C4-2B (cell line): ENCODE measurements at regions not wholly inside any gene's neighbourhood (a gene's known extent, or its start where the extent isn't known, plus 50 kb on each side); places are given as distances from the start of the nearest gene placed in this dataset.
A peak's percentile ranks its signal among the peaks of the same experiment; 100 is the strongest.

Experiments used
- H3K27ac ChIP-seq: fragments of 450-650 bp; 2 replicates; pipeline ENCODE4 v1.5.1; 2017
- CTCF ChIP-seq: fragments of 450-650 bp; conservative IDR thresholded peaks from 2 replicates; pipeline ENCODE4 v1.5.1; 2017; ENCODE audit warnings: mild to moderate bottlenecking
- ZFX ChIP-seq: fragments of 450-650 bp; IDR thresholded peaks from 2 replicates; pipeline ENCODE4 v1.6.1; 2017

- no peak overlapping the region for H3K27ac ChIP-seq
- TF ChIP-seq CTCF, result no peak
- no peak for TF ChIP-seq ZFX
Measured at GRCh38 chr12:67455236-67455635, 186.1 kb downstream of the CAND1 start.

- H3K27ac ChIP-seq, result no peak overlapping the region
Measured at GRCh38 chr12:67456431-67456901, 187.3 kb downstream of the CAND1 start.

GRCh38 chr12:67457136-67457535 lies 188.0 kb downstream of the CAND1 start:
- no peak overlapping the region for H3K27ac ChIP-seq
- no peak for TF ChIP-seq ZFX
- TF ChIP-seq CTCF, result no peak

More at GRCh38 chr12:67456431-67456901, 187.3 kb downstream of the CAND1 start:
- TF ChIP-seq CTCF (no peak), ZFX (no peak)

- no peak overlapping the region for H3K27ac ChIP-seq
Measured at GRCh38 chr12:67457778-67458665, 188.9 kb downstream of the CAND1 start.

GRCh38 chr12:67459173-67459572 lies 189.4 kb upstream of the DYRK2 start:
- H3K27ac ChIP-seq, result no peak overlapping the region
- TF ChIP-seq CTCF (no peak), ZFX (no peak)

More at GRCh38 chr12:67457778-67458665, 188.9 kb downstream of the CAND1 start:
- TF ChIP-seq ZFX (no peak), CTCF (peak; percentile 54)

- TF ChIP-seq CTCF, result no peak
- no peak for TF ChIP-seq ZFX
- no peak overlapping the region for H3K27ac ChIP-seq
Measured at GRCh38 chr12:67459578-67459977, 189.0 kb upstream of the DYRK2 start.

GRCh38 chr12:67460388-67460787 lies 188.2 kb upstream of the DYRK2 start:
- no peak overlapping the region for H3K27ac ChIP-seq
- TF ChIP-seq CTCF, result no peak
- TF ChIP-seq ZFX, result no peak
